K562 (cell line): ENCODE measurements at regions not wholly inside any gene's neighbourhood (a gene's known extent, or its start where the extent isn't known, plus 50 kb on each side); places are given as distances from the start of the nearest gene placed in this dataset.

ENCODE experiments used
- ATAC-seq: fragments of 200-7000 bp; cut with Tn5 transposase; 3 replicates; pipeline ENCODE4 v1.9.1; 2020; ENCODE audit warnings: moderate library complexity
- BruUV-seq: library from RNA; stranded (reverse); fragments of 400-500 nt; replicated peaks from 2 replicates; lab custom pipeline; 2021; lab: Mats Ljungman, UMichigan
- CTCF ChIA-PET: fragments of 300-600 bp; formaldehyde crosslinking; extraction: SDS; loops from one replicate; lab custom pipeline; 2021; ENCODE audit warnings: low intra/inter-chr PET ratio; lab: Yijun Ruan, JAX
- POLR2A ChIA-PET: fragments of 300-600, 350-650 bp; sonication (Branson Sonifier 250); formaldehyde crosslinking; extraction: SDS; loops from one replicate; lab custom pipeline; 2021; ENCODE audit warnings: antibody characterized with exemption, inconsistent platforms; lab: Yijun Ruan, JAX
- DNase-seq, 4 experiments: peaks; one replicate each; pipeline versions ENCODE4 v3.0.0 to v3.0.0-alpha.2; 2011 to 2018; ENCODE audit warnings: low spot score in 3 of 4, mixed read lengths in 3 of 4; ENCODE audit errors: extremely low read depth in 1 of 4
- FAIRE-seq: peaks from 2 replicates; lab custom pipeline; 2011; peaks lifted over from hg19 to GRCh38; lab: Jason Lieb, UNC
- H2AFZ ChIP-seq: 2 replicates; pipeline ENCODE4 v1.6.0; 2011; ENCODE audit warnings: low read depth, low read length, control low read depth, inconsistent platforms
- H3K27ac ChIP-seq: fragments of 200-600 bp; 3 replicates; pipeline ENCODE4 v1.8.0; 2011; ENCODE audit warnings: low read depth, mild to moderate bottlenecking, control low read depth, inconsistent platforms, low read length, moderate library complexity, mixed read lengths; ENCODE audit errors: extremely low read depth
- H3K27me3 ChIP-seq, 2 experiments: fragments of 300-600 bp in 1 of 2; 2 replicates in 1 of 2; 3 replicates in 1 of 2; pipeline versions ENCODE4 v1.6.0 to v1.8.0; 2011; ENCODE audit warnings: inconsistent platforms in 2 of 2, low read length in 2 of 2, mild to moderate bottlenecking in 1 of 2, mixed read lengths in 1 of 2, moderate library complexity in 1 of 2; ENCODE audit not compliant: control insufficient read depth in 2 of 2, insufficient read depth in 2 of 2
- H3K36me3 ChIP-seq: fragments of 300-600 bp; 3 replicates; pipeline ENCODE4 v1.8.0; 2011; ENCODE audit warnings: mild to moderate bottlenecking, low read length, inconsistent platforms; ENCODE audit not compliant: control insufficient read depth, insufficient read depth
- H3K4me1 ChIP-seq, 2 experiments: fragments of 200-600 bp in 1 of 2; replicated peaks in 1 of 2; 2 replicates in 1 of 2; 3 replicates in 1 of 2; pipeline versions ENCODE4 v1.5.1 to v1.8.0; 2011; ENCODE audit warnings: inconsistent platforms in 2 of 2, low read length in 2 of 2, mild to moderate bottlenecking in 1 of 2, mixed read lengths in 1 of 2, moderate library complexity in 1 of 2; ENCODE audit not compliant: control insufficient read depth in 2 of 2, insufficient read depth in 2 of 2
- H3K4me2 ChIP-seq: 2 replicates; pipeline ENCODE4 v1.6.1; 2011; ENCODE audit warnings: low read length, control low read depth, inconsistent platforms, mixed read lengths; ENCODE audit not compliant: insufficient read depth
- H3K4me3 ChIP-seq: fragments of 200-600 bp; sonication (generic), shearing (Covaris generic); 2 replicates; pipeline ENCODE4 v1.5.1; 2016; ENCODE audit warnings: control low read depth, inconsistent platforms
- H3K79me2 ChIP-seq: fragments of 200-600 bp; 3 replicates; pipeline ENCODE4 v1.8.0; 2011; ENCODE audit warnings: low read length, inconsistent platforms; ENCODE audit not compliant: control insufficient read depth, insufficient read depth
- H3K9ac ChIP-seq, 2 experiments: 2 replicates each; pipeline versions ENCODE4 v1.6.0 to v1.6.1; 2011; ENCODE audit warnings: low read depth in 2 of 2, low read length in 2 of 2, control low read depth in 1 of 2, inconsistent platforms in 1 of 2, mild to moderate bottlenecking in 1 of 2, mixed read lengths in 1 of 2; ENCODE audit not compliant: insufficient read depth in 1 of 2
- H3K9me1 ChIP-seq: one replicate; pipeline ENCODE4 v1.6.0; 2011; ENCODE audit warnings: inconsistent platforms, mild to moderate bottlenecking, low read length, moderate library complexity; ENCODE audit not compliant: control insufficient read depth, insufficient read depth
- H3K9me3 ChIP-seq: replicated peaks from 2 replicates; pipeline ENCODE4 v1.5.1; 2011; ENCODE audit warnings: low read depth, low read length, inconsistent platforms; ENCODE audit not compliant: control insufficient read depth, insufficient read depth
- H4K20me1 ChIP-seq: replicated peaks from 2 replicates; pipeline ENCODE4 v1.6.1; 2011; ENCODE audit warnings: low read length, inconsistent platforms, mixed read lengths; ENCODE audit not compliant: control insufficient read depth, insufficient read depth
- BRD4 ChIP-seq: fragments of 200-600 bp; sonication (generic); IDR thresholded peaks from 2 replicates; pipeline ENCODE4 v1.6.1; 2017; ENCODE audit warnings: inconsistent platforms
- DPF2 ChIP-seq: fragments of 450-650 bp; IDR thresholded peaks from 2 replicates; pipeline ENCODE4 v1.6.1; 2016
- E2F4 ChIP-seq: sonication (generic); formaldehyde crosslinking; IDR thresholded peaks from 2 replicates; pipeline ENCODE4 v1.8.0; 2022; ENCODE audit warnings: mild to moderate bottlenecking, low read depth, missing genetic modification reagents
- EP300 ChIP-seq: IDR thresholded peaks from 2 replicates; pipeline ENCODE4 v1.6.1; 2012; ENCODE audit warnings: low read length, improper control_type of control experiment
- FOXK1 ChIP-seq: sonication (generic); formaldehyde crosslinking; IDR thresholded peaks from 2 replicates; pipeline ENCODE4 v1.8.0; 2022; ENCODE audit warnings: missing genetic modification reagents, mild to moderate bottlenecking, borderline replicate concordance
- HOXB6 ChIP-seq: fragments of 250-450 bp; sonication (Bioruptor Pico); IDR thresholded peaks from 2 replicates; pipeline ENCODE4 v1.5.1; 2022; ENCODE audit warnings: mild to moderate bottlenecking, borderline replicate concordance
- MYNN ChIP-seq, 2 experiments: sonication (generic); formaldehyde crosslinking in 1 of 2; IDR thresholded peaks; 2 replicates each; pipeline versions ENCODE4 v1.5.0 to v1.6.1; 2016 to 2020; ENCODE audit warnings: antibody characterized with exemption in 1 of 2, missing genetic modification reagents in 1 of 2
- THRAP3 ChIP-seq: fragments of 450-650 bp; IDR thresholded peaks from 2 replicates; pipeline ENCODE4 v1.6.1; 2016; ENCODE audit warnings: mild to moderate bottlenecking, inconsistent platforms, borderline replicate concordance
- YY1 ChIP-seq, 3 experiments: IDR thresholded peaks; 2 replicates each; pipeline ENCODE4 v1.6.1; 2011; ENCODE audit warnings: low read length in 2 of 3, mild to moderate bottlenecking in 2 of 3, moderate library complexity in 2 of 3, borderline replicate concordance in 1 of 3, control low read depth in 1 of 3, low read depth in 1 of 3; ENCODE audit not compliant: insufficient read depth in 3 of 3, insufficient replicate concordance in 2 of 3, control insufficient read depth in 1 of 3, insufficient read length in 1 of 3; ENCODE audit errors: extremely low read depth in 1 of 3
- ZBTB1 ChIP-seq: sonication (generic); formaldehyde crosslinking; IDR thresholded peaks from 2 replicates; pipeline ENCODE4 v1.8.1; 2023; ENCODE audit warnings: missing genetic modification reagents, low read depth, mild to moderate bottlenecking, borderline replicate concordance
- ZNF263 ChIP-seq: sonication (generic); formaldehyde crosslinking; IDR thresholded peaks from 2 replicates; pipeline ENCODE4 v1.8.0; 2022; ENCODE audit warnings: mild to moderate bottlenecking, missing genetic modification reagents, borderline replicate concordance
- ZNF766 ChIP-seq: fragments of 200-800 bp; sonication (Bioruptor generic); conservative IDR thresholded peaks from 2 replicates; pipeline ENCODE4 v1.6.1; 2016; ENCODE audit warnings: missing genetic modification characterization, missing compliant biosample characterization
- WGBS: fragments of 100-300 bp; shearing (Covaris generic); methylation state at CpG from one replicate; pipeline ENCODE4 v1.1.6; 2016; ENCODE audit warnings: low coverage, mixed read lengths; ENCODE audit not compliant: insufficient coverage; ENCODE audit errors: missing lambda C conversion rate; 5-methylcytosine and 5-hydroxymethylcytosine counted together
- in situ Hi-C: fragments of 300-500 bp; cut with MboI; formaldehyde crosslinking; loops from 4 replicates; pipeline ENCODE4 v1.15.0; 2018; ENCODE audit warnings: inconsistent platforms, mixed read lengths
- intact Hi-C: fragments of 100-400 bp; cut with micrococcal nuclease; formaldehyde crosslinking; loops from 2 replicates; pipeline ENCODE4 v1.14.2; 2022

GRCh38 chr12:92042791-92043531 lies 102.7 kb downstream of the BTG1 start:
- WGBS = 48% methylated on average over 5 of the region's 5 CpGs
- Histone ChIP-seq H3K4me2 (no peak overlapping the region), H3K27ac (no peak overlapping the region), H3K4me1 (no peaks in the 10 kb centered on the region), H3K79me2 (no peaks in the 10 kb centered on the region), H3K4me3 (no peak overlapping the region), H2AFZ (no peak overlapping the region), H3K9ac (no peak overlapping the region), H3K9me1 (no peaks in the 10 kb centered on the region), H4K20me1 (no peaks in the 10 kb centered on the region), H3K9me3 (no peaks in the 10 kb centered on the region), H3K27me3 (no peaks in the 10 kb centered on the region), H3K36me3 (no peaks in the 10 kb centered on the region; the same call in 2 of the 3 replicates)
- CTCF ChIA-PET = no interaction called here
- FAIRE-seq (no peak), DNase-seq (no peak), ATAC-seq (no peak)
- intact Hi-C loops (no loop called here), in situ Hi-C loops (no loop called here)
- TF ChIP-seq BRD4 = no peak
- no peak for TF ChIP-seq FOXK1 (CRISPR knock-in tag)
- TF ChIP-seq ZNF263 (CRISPR knock-in tag) = no peak
- TF ChIP-seq HOXB6 = no peak
- no peak for TF ChIP-seq THRAP3
- no peak for TF ChIP-seq ZNF766 (CRISPR knock-in tag)
- no peak for TF ChIP-seq DPF2
- TF ChIP-seq E2F4 (CRISPR knock-in tag) = no peak
- no peak for TF ChIP-seq MYNN (IDR thresholded peaks at IDR 0.05)
- TF ChIP-seq MYNN (CRISPR knock-in tag; IDR thresholded peaks at IDR 0.05) = no peak
- TF ChIP-seq ZBTB1 = no peak
- TF ChIP-seq YY1 (IDR thresholded peaks at IDR 0.05; ENCODE audit: borderline replicate concordance in 1 of 3, control insufficient read depth in 1 of 3, extremely low read depth in 1 of 3, insufficient read depth in 3 of 3, insufficient read length in 1 of 3, insufficient replicate concordance in 2 of 3, low read depth in 1 of 3, low read length in 2 of 3) = no peak
- TF ChIP-seq EP300 = no peak
- no TSS peak for BruUV-seq
- POLR2A ChIA-PET = interaction anchor here (0.5 to 2.1 kb wide), 3 partner anchors 12 to 62 kb away, joined by 3 to 5 read pairs (median 3); no protein-coding TSS in a partner anchor
